ENCODE measurements at regions not wholly inside any gene's neighbourhood (a gene's known extent, or its start where the extent isn't known, plus 50 kb on each side); places are given as distances from the start of the nearest gene placed in this dataset.

DNA sequence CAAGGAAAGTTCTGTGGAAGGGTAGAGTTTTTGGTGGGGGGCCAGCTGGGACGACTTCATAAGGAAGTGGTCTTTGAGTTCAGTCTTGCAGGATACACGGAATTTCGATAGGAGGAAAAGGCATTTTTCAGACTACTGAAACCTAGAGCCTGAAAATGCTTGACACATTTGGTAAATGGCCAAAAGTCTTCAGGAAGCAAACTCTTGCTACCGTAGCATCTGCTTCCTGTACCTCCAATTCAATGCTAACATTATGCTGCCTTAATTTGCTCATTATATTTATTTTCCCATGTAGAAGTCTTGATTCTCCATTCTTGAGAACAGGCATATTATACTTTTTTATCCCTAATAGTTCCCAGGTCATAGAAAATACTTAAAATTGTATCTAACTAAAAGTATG lies 129.3 kb upstream of the MED13 start:
- TF ChIP-seq, protein P1, sequence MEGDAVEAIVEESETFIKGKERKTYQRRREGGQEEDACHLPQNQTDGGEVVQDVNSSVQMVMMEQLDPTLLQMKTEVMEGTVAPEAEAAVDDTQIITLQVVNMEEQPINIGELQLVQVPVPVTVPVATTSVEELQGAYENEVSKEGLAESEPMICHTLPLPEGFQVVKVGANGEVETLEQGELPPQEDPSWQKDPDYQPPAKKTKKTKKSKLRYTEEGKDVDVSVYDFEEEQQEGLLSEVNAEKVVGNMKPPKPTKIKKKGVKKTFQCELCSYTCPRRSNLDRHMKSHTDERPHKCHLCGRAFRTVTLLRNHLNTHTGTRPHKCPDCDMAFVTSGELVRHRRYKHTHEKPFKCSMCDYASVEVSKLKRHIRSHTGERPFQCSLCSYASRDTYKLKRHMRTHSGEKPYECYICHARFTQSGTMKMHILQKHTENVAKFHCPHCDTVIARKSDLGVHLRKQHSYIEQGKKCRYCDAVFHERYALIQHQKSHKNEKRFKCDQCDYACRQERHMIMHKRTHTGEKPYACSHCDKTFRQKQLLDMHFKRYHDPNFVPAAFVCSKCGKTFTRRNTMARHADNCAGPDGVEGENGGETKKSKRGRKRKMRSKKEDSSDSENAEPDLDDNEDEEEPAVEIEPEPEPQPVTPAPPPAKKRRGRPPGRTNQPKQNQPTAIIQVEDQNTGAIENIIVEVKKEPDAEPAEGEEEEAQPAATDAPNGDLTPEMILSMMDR (IDR thresholded peaks at IDR 0.05; ENCODE audit: control extremely low read depth, extremely low read depth): no peak
- H3K27me3 ChIP-seq (ENCODE audit: control insufficient read depth in 3 of 3, insufficient read depth in 3 of 3, low read length in 2 of 3): no peaks in the 10 kb centered on the region
- peak in 2 of 3 donors; percentile 8 to 25 for DNase-seq

DNA sequence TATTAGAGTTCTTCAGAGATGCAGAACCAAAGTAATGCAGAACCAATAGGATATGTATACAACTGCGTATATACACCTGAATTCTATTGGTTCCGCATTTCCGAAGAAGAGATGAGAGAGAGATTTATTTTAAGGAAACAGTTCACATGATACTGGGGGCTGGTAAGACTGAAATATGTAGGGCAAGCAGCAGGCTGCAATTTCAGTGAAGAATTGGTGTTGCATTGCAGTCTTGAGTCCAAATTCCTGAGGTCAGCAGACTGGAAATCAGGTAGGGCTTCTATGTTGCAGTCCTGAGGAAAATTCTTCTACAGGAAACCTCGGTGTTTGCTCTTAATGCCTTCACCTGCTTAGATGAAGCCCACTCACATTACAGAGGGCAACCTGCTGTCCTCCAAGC lies 128.2 kb upstream of the MED13 start:
- DNase-seq (no peak), ATAC-seq (ENCODE audit: insufficient read depth, low FRiP score) (no peak)
- H3K27ac ChIP-seq (ENCODE audit: low read depth in 1 of 2, low read length in 1 of 2): no peak overlapping the region
- H3K9ac ChIP-seq (ENCODE audit: insufficient read depth in 1 of 2, low read length in 2 of 2): no peak overlapping the region
- 92 to 96% methylated on average over 4 of the region's 4 CpGs for WGBS, 2 donors
- no peaks in the 10 kb centered on the region for H3K4me1 ChIP-seq (ENCODE audit: control insufficient read depth in 5 of 5, insufficient read depth in 5 of 5, low read length in 5 of 5)
- no peaks in the 10 kb centered on the region for H3K9me3 ChIP-seq (ENCODE audit: control insufficient read depth in 4 of 4, insufficient read depth in 3 of 4, low read length in 3 of 4)
- H3K4me3 ChIP-seq: no peak overlapping the region
- H3K27me3 ChIP-seq (ENCODE audit: control insufficient read depth in 3 of 3, insufficient read depth in 3 of 3, low read length in 2 of 3): no peaks in the 10 kb centered on the region
- TF ChIP-seq, protein P1 (IDR thresholded peaks at IDR 0.05; ENCODE audit: control extremely low read depth, extremely low read depth): no peak
- no peaks in the 10 kb centered on the region for H3K36me3 ChIP-seq (ENCODE audit: control insufficient read depth in 4 of 4, insufficient read depth in 4 of 4, low read length in 4 of 4)

More for the DNA sequence above, 129.3 kb upstream of the MED13 start:
- Histone ChIP-seq H3K9ac (ENCODE audit: insufficient read depth in 1 of 2, low read length in 2 of 2) (no peak overlapping the region), H3K4me3 (no peak overlapping the region), H3K9me3 (ENCODE audit: control insufficient read depth in 4 of 4, insufficient read depth in 3 of 4, low read length in 3 of 4) (no peaks in the 10 kb centered on the region), H3K27ac (ENCODE audit: low read depth in 1 of 2, low read length in 1 of 2) (no peak overlapping the region), H3K4me1 (ENCODE audit: control insufficient read depth in 5 of 5, insufficient read depth in 5 of 5, low read length in 5 of 5) (no peaks in the 10 kb centered on the region), H3K36me3 (ENCODE audit: control insufficient read depth in 4 of 4, insufficient read depth in 4 of 4, low read length in 4 of 4) (no peaks in the 10 kb centered on the region)
- no peak for ATAC-seq (ENCODE audit: insufficient read depth, low FRiP score)
- WGBS, 2 donors: 18 to 27% methylated on average over 4 of the region's 4 CpGs

DNA sequence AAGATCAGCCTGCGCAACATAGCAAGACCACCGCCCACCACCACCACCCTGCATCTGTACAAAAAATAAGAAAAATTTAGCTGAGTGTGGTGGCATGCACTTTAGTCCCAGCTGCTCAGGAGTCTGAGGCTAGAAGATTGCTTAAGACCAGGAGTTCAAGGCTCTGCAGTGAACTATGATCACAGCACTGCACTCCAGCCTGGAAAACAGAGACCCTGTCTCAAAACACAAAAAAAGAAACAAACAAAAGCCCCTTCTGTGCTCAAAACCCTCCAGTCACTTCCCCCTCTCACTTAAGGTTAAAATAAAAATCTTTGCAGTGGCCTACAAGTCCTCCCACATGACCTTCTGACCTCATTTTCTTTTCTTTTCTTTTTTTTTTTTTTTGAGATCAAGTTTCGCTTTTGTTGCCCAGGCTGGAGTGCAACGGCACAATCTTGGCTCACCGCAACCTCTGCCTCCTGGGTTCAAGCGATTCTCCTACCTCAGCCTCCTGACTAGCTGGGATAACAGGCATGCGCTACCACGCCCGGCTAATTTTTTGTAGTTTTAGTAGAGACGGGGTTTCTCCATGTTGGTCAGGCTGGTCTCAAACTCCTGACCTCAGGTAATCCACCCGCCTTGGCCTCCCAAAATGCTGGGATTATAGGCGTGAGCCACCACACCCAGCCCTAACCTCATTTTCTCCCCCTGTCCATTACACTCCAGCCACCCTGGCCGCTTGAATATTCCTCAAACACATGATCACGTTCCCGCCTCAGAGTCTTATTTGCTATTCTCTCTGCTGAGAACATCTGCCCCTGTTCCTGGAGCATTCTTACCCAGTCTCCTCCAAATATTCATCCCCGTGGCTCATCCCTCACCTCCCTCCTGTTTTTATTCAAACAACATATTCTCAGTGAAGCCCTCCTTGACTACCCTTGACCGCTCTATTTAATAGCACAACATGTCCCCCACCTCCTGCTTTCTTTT lies 126.6 kb upstream of the MED13 start:
- no peak overlapping the region for H3K9ac ChIP-seq (ENCODE audit: insufficient read depth in 1 of 2, low read length in 2 of 2)
- H3K36me3 ChIP-seq (ENCODE audit: control insufficient read depth in 4 of 4, insufficient read depth in 4 of 4, low read length in 4 of 4): no peaks in the 10 kb centered on the region
- no peaks in the 10 kb centered on the region for H3K9me3 ChIP-seq (ENCODE audit: control insufficient read depth in 4 of 4, insufficient read depth in 3 of 4, low read length in 3 of 4)
- no peaks in the 10 kb centered on the region for H3K27me3 ChIP-seq (ENCODE audit: control insufficient read depth in 3 of 3, insufficient read depth in 3 of 3, low read length in 2 of 3)
- TF ChIP-seq, protein P1 (IDR thresholded peaks at IDR 0.05; ENCODE audit: control extremely low read depth, extremely low read depth): no peak
- 88 to 90% methylated on average over 17 of the region's 17 CpGs for WGBS, 2 donors
- no peak for ATAC-seq (ENCODE audit: insufficient read depth, low FRiP score)
- H3K4me3 ChIP-seq: no peak overlapping the region
- H3K27ac ChIP-seq (ENCODE audit: low read depth in 1 of 2, low read length in 1 of 2): no peak overlapping the region
- no peak for DNase-seq
- H3K4me1 ChIP-seq (ENCODE audit: control insufficient read depth in 5 of 5, insufficient read depth in 5 of 5, low read length in 5 of 5): no peaks in the 10 kb centered on the region

All from lung (tissue), 11 donors.